OCI-LY7 (cell line): ENCODE measurements at regions not wholly inside any gene's neighbourhood (a gene's known extent, or its start where the extent isn't known, plus 50 kb on each side); places are given as distances from the start of the nearest gene placed in this dataset.

ENCODE experiments used
- CTCF ChIP-seq: fragments of 200-600 bp; sonication (generic); conservative IDR thresholded peaks from 2 replicates; pipeline ENCODE4 v1.5.1; 2014; ENCODE audit warnings: mild to moderate bottlenecking, antibody characterized with exemption, low read length, moderate library complexity, mixed read lengths
- EZH2phosphoT487 ChIP-seq: fragments of 200-600 bp; sonication (generic); IDR thresholded peaks from 2 replicates; pipeline ENCODE4 v1.6.1; 2018; ENCODE audit warnings: low read depth, borderline replicate concordance, mild to moderate bottlenecking, mixed run types, antibody characterized with exemption, low read length, moderate library complexity, mixed read lengths

- TF ChIP-seq CTCF (no peak), EZH2phosphoT487 (no peak)
Measured at GRCh38 chr9:135286961-135287360, 192.6 kb upstream of the PPP1R26 start.
